HepG2 (cell line): ENCODE measurements at regions not wholly inside any gene's neighbourhood (a gene's known extent, or its start where the extent isn't known, plus 50 kb on each side); places are given as distances from the start of the nearest gene placed in this dataset.

ENCODE experiments used
- BRF2 ChIP-seq: sonication (generic); formaldehyde crosslinking; IDR thresholded peaks from 2 replicates; pipeline ENCODE4 v1.8.1; 2022; ENCODE audit warnings: mild to moderate bottlenecking, missing genetic modification reagents
- CTCF ChIP-seq: sonication (generic); formaldehyde crosslinking; IDR thresholded peaks from 2 replicates; pipeline ENCODE4 v1.5.0; 2020; ENCODE audit warnings: mild to moderate bottlenecking, missing genetic modification reagents, moderate library complexity
- ELF4 ChIP-seq: sonication (generic); formaldehyde crosslinking; IDR thresholded peaks from 2 replicates; pipeline ENCODE4 v1.5.0; 2020; ENCODE audit warnings: missing genetic modification reagents, mild to moderate bottlenecking, moderate library complexity, borderline replicate concordance
- ELK4 ChIP-seq: sonication (generic); formaldehyde crosslinking; IDR thresholded peaks from 2 replicates; pipeline ENCODE4 v1.9.0; 2021; ENCODE audit warnings: missing genetic modification reagents, borderline replicate concordance
- JUN ChIP-seq: sonication (generic); formaldehyde crosslinking; IDR thresholded peaks from 2 replicates; pipeline ENCODE4 v1.4.0; 2020; ENCODE audit warnings: mild to moderate bottlenecking, missing genetic modification reagents
- PATZ1 ChIP-seq: sonication (generic); formaldehyde crosslinking; IDR thresholded peaks from 2 replicates; pipeline ENCODE4 v1.4.0; 2020; ENCODE audit warnings: missing genetic modification reagents
- POLR2AphosphoS5 ChIP-seq: IDR thresholded peaks from 2 replicates; pipeline ENCODE4 v1.6.1; 2012; ENCODE audit warnings: low read depth, low read length
- TAF1 ChIP-seq: sonication (generic); formaldehyde crosslinking; IDR thresholded peaks from 2 replicates; pipeline ENCODE4 v1.4.0; 2020; ENCODE audit warnings: missing genetic modification reagents
- ZFP37 ChIP-seq: sonication (generic); formaldehyde crosslinking; IDR thresholded peaks from 2 replicates; pipeline ENCODE4 v1.4.0; 2020; ENCODE audit warnings: missing genetic modification reagents, borderline replicate concordance
- ZFP41 ChIP-seq: sonication (generic); formaldehyde crosslinking; IDR thresholded peaks from 2 replicates; pipeline ENCODE4 v1.4.0; 2020; ENCODE audit warnings: mild to moderate bottlenecking, missing genetic modification reagents, borderline replicate concordance
- ZNF124 ChIP-seq: sonication (generic); formaldehyde crosslinking; IDR thresholded peaks from 2 replicates; pipeline ENCODE4 v1.4.0; 2020; ENCODE audit warnings: missing genetic modification reagents
- ZNF253 ChIP-seq: sonication (generic); formaldehyde crosslinking; IDR thresholded peaks from 2 replicates; pipeline ENCODE4 v1.8.0; 2022; ENCODE audit warnings: mild to moderate bottlenecking, missing genetic modification reagents, borderline replicate concordance
- ZNF274 ChIP-seq: sonication (generic); formaldehyde crosslinking; IDR thresholded peaks from 2 replicates; pipeline ENCODE4 v1.5.1; 2020; ENCODE audit warnings: mild to moderate bottlenecking, missing genetic modification reagents
- ZNF790 ChIP-seq: sonication (generic); formaldehyde crosslinking; IDR thresholded peaks from 2 replicates; pipeline ENCODE4 v1.8.0; 2022; ENCODE audit warnings: missing genetic modification reagents, mild to moderate bottlenecking, borderline replicate concordance

GRCh38 chr6:113381232-113381631 is 475.9 kb upstream of the MARCKS start:
- TF ChIP-seq CTCF (CRISPR knock-in tag) (no peak), ZNF274 (CRISPR knock-in tag) (no peak), ELK4 (CRISPR knock-in tag) (no peak), ELF4 (no peak), ZFP37 (CRISPR knock-in tag) (no peak), ZNF790 (CRISPR knock-in tag) (no peak), ZNF124 (no peak), BRF2 (CRISPR knock-in tag) (no peak), JUN (CRISPR knock-in tag) (no peak), POLR2AphosphoS5 (no peak), TAF1 (no peak), ZNF253 (CRISPR knock-in tag) (no peak), PATZ1 (CRISPR knock-in tag) (no peak), ZFP41 (CRISPR knock-in tag) (no peak)
